ENCODE measurements at regions not wholly inside any gene's neighbourhood (a gene's known extent, or its start where the extent isn't known, plus 50 kb on each side); places are given as distances from the start of the nearest gene placed in this dataset.

- no peak for DNase-seq (ENCODE audit: low read depth in 1 of 2, low spot score in 1 of 2)
- Histone ChIP-seq H3K4me3 (replicated peaks; ENCODE audit: insufficient read depth, low read length) (no peak overlapping the region), H3K27ac (replicated peaks) (no peak overlapping the region), H3K27me3 (ENCODE audit: insufficient read depth, poor library complexity, severe bottlenecking) (no peaks in the 10 kb centered on the region)
- TF ChIP-seq GABPA (IDR thresholded peaks at IDR 0.05; ENCODE audit: low read depth) (no peak), SPI1 (IDR thresholded peaks at IDR 0.05; ENCODE audit: borderline replicate concordance, low read depth) (no peak), REST (IDR thresholded peaks at IDR 0.05; ENCODE audit: insufficient replicate concordance, low read depth) (no peak), POLR2AphosphoS5 (IDR thresholded peaks at IDR 0.05; ENCODE audit: low read depth) (no peak), CTCF (IDR thresholded peaks at IDR 0.05; ENCODE audit: insufficient read depth, low read length) (no peak)
Observed at GRCh38 chr12:61939977-61940376, 320.2 kb upstream of the USP15 start.

GRCh38 chr12:61956545-61956944 is 303.7 kb upstream of the USP15 start:
- TF ChIP-seq GABPA (IDR thresholded peaks at IDR 0.05; ENCODE audit: low read depth), result no peak
- TF ChIP-seq REST (IDR thresholded peaks at IDR 0.05; ENCODE audit: insufficient replicate concordance, low read depth), result no peak
- no peak overlapping the region for H3K4me3 ChIP-seq (replicated peaks; ENCODE audit: insufficient read depth, low read length)
- H3K27ac ChIP-seq (replicated peaks), result no peak overlapping the region
- H3K27me3 ChIP-seq (ENCODE audit: insufficient read depth, poor library complexity, severe bottlenecking), result no peaks in the 10 kb centered on the region
- DNase-seq (ENCODE audit: low read depth in 1 of 2, low spot score in 1 of 2), result no peak

GRCh38 chr12:61974461-61974860 is 285.7 kb upstream of the USP15 start:
- DNase-seq (ENCODE audit: low read depth in 1 of 2, low spot score in 1 of 2), result no peak
- Histone ChIP-seq H3K27me3 (ENCODE audit: insufficient read depth, poor library complexity, severe bottlenecking) (no peaks in the 10 kb centered on the region), H3K4me3 (replicated peaks; ENCODE audit: insufficient read depth, low read length) (no peak overlapping the region), H3K27ac (replicated peaks) (no peak overlapping the region)
- no peak for TF ChIP-seq CTCF (IDR thresholded peaks at IDR 0.05; ENCODE audit: insufficient read depth, low read length)
- no peak for TF ChIP-seq POLR2AphosphoS5 (IDR thresholded peaks at IDR 0.05; ENCODE audit: low read depth)

GRCh38 chr12:61985830-61986229 is 274.4 kb upstream of the USP15 start:
- Histone ChIP-seq H3K27me3 (ENCODE audit: insufficient read depth, poor library complexity, severe bottlenecking) (no peaks in the 10 kb centered on the region), H3K4me3 (replicated peaks; ENCODE audit: insufficient read depth, low read length) (no peak overlapping the region), H3K27ac (replicated peaks) (no peak overlapping the region)
- TF ChIP-seq GABPA (IDR thresholded peaks at IDR 0.05; ENCODE audit: low read depth), result no peak
- TF ChIP-seq CTCF (IDR thresholded peaks at IDR 0.05; ENCODE audit: insufficient read depth, low read length), result no peak
- TF ChIP-seq POLR2AphosphoS5 (IDR thresholded peaks at IDR 0.05; ENCODE audit: low read depth), result no peak
- TF ChIP-seq SPI1 (IDR thresholded peaks at IDR 0.05; ENCODE audit: borderline replicate concordance, low read depth), result no peak
- TF ChIP-seq REST (IDR thresholded peaks at IDR 0.05; ENCODE audit: insufficient replicate concordance, low read depth), result no peak
- DNase-seq (ENCODE audit: low read depth in 1 of 2, low spot score in 1 of 2), result no peak
